PC-9 (cell line): ENCODE measurements at regions not wholly inside any gene's neighbourhood (a gene's known extent, or its start where the extent isn't known, plus 50 kb on each side); places are given as distances from the start of the nearest gene placed in this dataset.

ENCODE experiments used
- EZH2 ChIP-seq: fragments of 200-600 bp; sonication (generic); IDR thresholded peaks from 2 replicates; pipeline ENCODE4 v1.8.0; 2017; ENCODE audit warnings: antibody characterized with exemption, low read depth
- TF ChIP-seq, protein P1 (sequence below): fragments of 200-600 bp; sonication (generic); conservative IDR thresholded peaks from 2 replicates; pipeline ENCODE4 v1.6.1; 2017; ENCODE audit warnings: mixed run types, antibody characterized with exemption, mild to moderate bottlenecking, moderate library complexity

DNA sequence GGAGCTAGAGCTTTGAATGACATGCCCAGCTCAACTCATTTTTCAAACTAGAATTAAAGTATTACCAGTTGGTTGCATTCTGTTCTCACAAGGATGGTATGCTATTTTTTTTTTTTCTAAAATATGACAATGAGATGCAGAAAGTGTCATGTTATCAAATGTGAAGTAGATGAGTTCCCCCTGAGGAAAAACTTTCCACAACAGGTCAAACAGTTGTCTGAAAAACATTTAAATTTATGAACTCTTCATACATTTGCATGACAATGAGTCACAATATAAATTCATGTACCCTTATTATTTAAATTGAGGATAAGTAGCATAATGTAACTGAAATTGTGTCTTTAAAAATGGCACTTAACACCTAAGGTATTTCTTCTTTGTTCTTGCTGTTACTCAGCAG lies 1720.5 kb upstream of the NUDT12 start:
- TF ChIP-seq, protein P1, sequence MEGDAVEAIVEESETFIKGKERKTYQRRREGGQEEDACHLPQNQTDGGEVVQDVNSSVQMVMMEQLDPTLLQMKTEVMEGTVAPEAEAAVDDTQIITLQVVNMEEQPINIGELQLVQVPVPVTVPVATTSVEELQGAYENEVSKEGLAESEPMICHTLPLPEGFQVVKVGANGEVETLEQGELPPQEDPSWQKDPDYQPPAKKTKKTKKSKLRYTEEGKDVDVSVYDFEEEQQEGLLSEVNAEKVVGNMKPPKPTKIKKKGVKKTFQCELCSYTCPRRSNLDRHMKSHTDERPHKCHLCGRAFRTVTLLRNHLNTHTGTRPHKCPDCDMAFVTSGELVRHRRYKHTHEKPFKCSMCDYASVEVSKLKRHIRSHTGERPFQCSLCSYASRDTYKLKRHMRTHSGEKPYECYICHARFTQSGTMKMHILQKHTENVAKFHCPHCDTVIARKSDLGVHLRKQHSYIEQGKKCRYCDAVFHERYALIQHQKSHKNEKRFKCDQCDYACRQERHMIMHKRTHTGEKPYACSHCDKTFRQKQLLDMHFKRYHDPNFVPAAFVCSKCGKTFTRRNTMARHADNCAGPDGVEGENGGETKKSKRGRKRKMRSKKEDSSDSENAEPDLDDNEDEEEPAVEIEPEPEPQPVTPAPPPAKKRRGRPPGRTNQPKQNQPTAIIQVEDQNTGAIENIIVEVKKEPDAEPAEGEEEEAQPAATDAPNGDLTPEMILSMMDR: no peak
- TF ChIP-seq EZH2: no peak
